Fibroblast of skin of left quadriceps (primary cell): ENCODE measurements at regions not wholly inside any gene's neighbourhood (a gene's known extent, or its start where the extent isn't known, plus 50 kb on each side); places are given as distances from the start of the nearest gene placed in this dataset.

ENCODE experiments used
- DNase-seq, 2 experiments: peaks; one replicate each; pipeline ENCODE4 v3.0.0-alpha.2; 2013; ENCODE audit warnings: low read depth in 2 of 2

- no peak for DNase-seq
Measured at GRCh38 chr10:21327289-21327993, 198.0 kb downstream of the SKIDA1 start.

GRCh38 chr10:21326594-21327288, 198.7 kb downstream of the SKIDA1 start:
- no peak for DNase-seq

GRCh38 chr10:21318540-21319167, 206.8 kb downstream of the SKIDA1 start:
- DNase-seq = no peak

- peak in 1 of 2 experiments; percentile 47 for DNase-seq
Measured at GRCh38 chr10:21317902-21318301, 207.6 kb downstream of the SKIDA1 start.

GRCh38 chr10:21315645-21316220, 209.7 kb downstream of the SKIDA1 start:
- peak in 1 of 2 experiments; percentile 65 for DNase-seq

GRCh38 chr10:21314906-21315644, 210.4 kb downstream of the SKIDA1 start:
- DNase-seq = no peak

- no peak for DNase-seq
Measured at GRCh38 chr10:21314111-21314626, 211.3 kb downstream of the SKIDA1 start.

GRCh38 chr10:21313691-21314090, 211.8 kb downstream of the SKIDA1 start:
- DNase-seq = no peak

- no peak for DNase-seq
Measured at GRCh38 chr10:21311426-21311825, 214.1 kb downstream of the SKIDA1 start.

- no peak for DNase-seq
Measured at GRCh38 chr10:21309427-21309826, 216.1 kb downstream of the SKIDA1 start.

- DNase-seq = no peak
Measured at GRCh38 chr10:21308946-21309345, 216.5 kb downstream of the SKIDA1 start.

- no peak for DNase-seq
Measured at GRCh38 chr10:21308018-21308417, 217.5 kb downstream of the SKIDA1 start.

GRCh38 chr10:21304608-21305007, 220.9 kb downstream of the SKIDA1 start:
- no peak for DNase-seq

- DNase-seq = no peak
Measured at GRCh38 chr10:21304198-21304597, 221.3 kb downstream of the SKIDA1 start.

GRCh38 chr10:21300551-21300950, 224.9 kb downstream of the SKIDA1 start:
- no peak for DNase-seq

- DNase-seq = no peak
Measured at GRCh38 chr10:21299330-21299729, 226.2 kb downstream of the SKIDA1 start.

GRCh38 chr10:21298701-21299100, 226.8 kb downstream of the SKIDA1 start:
- DNase-seq = no peak

- no peak for DNase-seq
Measured at GRCh38 chr10:21297603-21298383, 227.7 kb downstream of the SKIDA1 start.

GRCh38 chr10:21296575-21297355, 228.7 kb downstream of the SKIDA1 start:
- no peak for DNase-seq
